PFSK-1 (cell line): ENCODE measurements at regions not wholly inside any gene's neighbourhood (a gene's known extent, or its start where the extent isn't known, plus 50 kb on each side); places are given as distances from the start of the nearest gene placed in this dataset.

Experiments
- FOXP2 ChIP-seq: optimal IDR thresholded peaks from 2 replicates; pipeline ENCODE3; 2011; ENCODE audit warnings: borderline replicate concordance, control low read depth, inconsistent platforms; ENCODE audit not compliant: insufficient read depth; ENCODE audit errors: extremely low read length, extremely low read depth
- POLR2AphosphoS5 ChIP-seq: IDR thresholded peaks from 2 replicates; pipeline ENCODE4 v1.6.1; 2012; ENCODE audit warnings: low read depth, mild to moderate bottlenecking, control low read depth, low read length, moderate library complexity
- REST ChIP-seq, 2 experiments: IDR thresholded peaks; 2 replicates each; pipeline versions ENCODE4 v1.6.1 to v1.8.0; 2011 to 2012; ENCODE audit warnings: low read depth in 2 of 2, low read length in 2 of 2, control low read depth in 1 of 2, inconsistent platforms in 1 of 2, mild to moderate bottlenecking in 1 of 2, moderate library complexity in 1 of 2; ENCODE audit not compliant: insufficient read depth in 1 of 2
- SIN3A ChIP-seq: IDR thresholded peaks from 2 replicates; pipeline ENCODE4 v1.6.1; 2012; ENCODE audit warnings: mild to moderate bottlenecking, low read length, moderate library complexity, borderline replicate concordance; ENCODE audit not compliant: insufficient read depth
- TAF1 ChIP-seq: IDR thresholded peaks from 2 replicates; pipeline ENCODE4 v1.6.1; 2012; ENCODE audit warnings: low read length, control low read depth, borderline replicate concordance; ENCODE audit not compliant: insufficient read depth

GRCh38 chr6:134429861-134430380 is 112.0 kb upstream of the SGK1 start:
- TF ChIP-seq REST (IDR thresholded peaks at IDR 0.05; ENCODE audit: insufficient read depth in 1 of 2, low read depth in 2 of 2, low read length in 2 of 2) (no peak), TAF1 (no peak), POLR2AphosphoS5 (no peak), FOXP2 (no peak), SIN3A (no peak)

DNA sequence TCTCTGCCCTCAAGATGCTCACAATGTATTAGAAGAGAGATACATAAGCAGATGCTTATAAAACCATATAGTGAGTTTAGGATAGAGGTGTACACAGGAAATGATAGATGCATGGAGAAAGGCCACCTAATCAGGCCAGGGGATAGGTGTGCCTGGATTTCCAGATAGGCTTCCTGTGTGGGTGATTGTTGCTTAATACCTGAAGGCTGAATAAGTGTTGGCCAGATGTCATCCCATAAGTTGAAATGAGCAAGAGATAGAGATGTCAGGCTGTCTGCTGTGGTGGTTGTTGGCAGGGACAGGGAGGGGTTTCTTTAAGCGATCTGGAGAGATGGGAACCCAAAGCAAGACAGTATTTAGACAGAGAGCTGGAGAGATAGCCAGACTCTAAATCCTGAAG is 109.8 kb upstream of the SGK1 start:
- no peak for TF ChIP-seq REST (IDR thresholded peaks at IDR 0.05; ENCODE audit: insufficient read depth in 1 of 2, low read depth in 2 of 2, low read length in 2 of 2)
- TF ChIP-seq SIN3A = no peak
- TF ChIP-seq POLR2AphosphoS5 = no peak
- TF ChIP-seq FOXP2 = no peak
- no peak for TF ChIP-seq TAF1

GRCh38 chr6:134426623-134427022 is 108.7 kb upstream of the SGK1 start:
- no peak for TF ChIP-seq SIN3A
- no peak for TF ChIP-seq FOXP2
- no peak for TF ChIP-seq POLR2AphosphoS5

DNA sequence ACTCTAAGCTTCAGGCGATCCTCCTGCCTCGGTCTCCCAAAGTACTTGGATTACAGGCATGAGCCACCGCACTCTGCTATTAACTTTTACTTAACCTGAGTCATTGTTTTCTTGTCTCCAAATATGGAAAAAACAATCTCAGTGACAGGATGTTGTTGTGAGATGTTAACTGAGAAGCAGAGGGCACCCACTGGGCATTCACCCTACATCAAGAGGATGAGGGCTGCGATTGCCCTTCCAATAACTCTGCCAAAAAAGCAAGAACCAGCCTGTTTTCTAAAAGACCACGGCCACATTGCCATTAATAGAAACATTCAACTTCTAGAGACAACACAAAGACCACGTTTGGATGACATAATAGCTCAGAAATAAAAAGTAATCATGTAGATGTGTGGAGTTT is 107.6 kb upstream of the SGK1 start:
- TF ChIP-seq SIN3A (no peak), REST (IDR thresholded peaks at IDR 0.05; ENCODE audit: insufficient read depth in 1 of 2, low read depth in 2 of 2, low read length in 2 of 2) (no peak), FOXP2 (no peak), POLR2AphosphoS5 (no peak), TAF1 (no peak)

- no peak for TF ChIP-seq FOXP2
- no peak for TF ChIP-seq REST (IDR thresholded peaks at IDR 0.05; ENCODE audit: insufficient read depth in 1 of 2, low read depth in 2 of 2, low read length in 2 of 2)
- TF ChIP-seq TAF1 = no peak
- no peak for TF ChIP-seq POLR2AphosphoS5
These were observed 106.9 kb upstream of the SGK1 start for GRCh38 chr6:134424798-134425170.
